Head of caudate nucleus (tissue), 42 donors: ENCODE measurements at regions not wholly inside any gene's neighbourhood (a gene's known extent, or its start where the extent isn't known, plus 50 kb on each side); places are given as distances from the start of the nearest gene placed in this dataset.

Experiments used
- DNase-seq, 42 donors: peaks; one replicate each; pipeline versions ENCODE4 v3.0.0 to v3.0.0-alpha.2; 2020 to 2021; ENCODE audit warnings: mixed read lengths in 7 of 42
- intact Hi-C: fragments of 100-400 bp; cut with DNase I; formaldehyde crosslinking; loops from one replicate; pipeline ENCODE4 v1.15.0; 2022

DNA sequence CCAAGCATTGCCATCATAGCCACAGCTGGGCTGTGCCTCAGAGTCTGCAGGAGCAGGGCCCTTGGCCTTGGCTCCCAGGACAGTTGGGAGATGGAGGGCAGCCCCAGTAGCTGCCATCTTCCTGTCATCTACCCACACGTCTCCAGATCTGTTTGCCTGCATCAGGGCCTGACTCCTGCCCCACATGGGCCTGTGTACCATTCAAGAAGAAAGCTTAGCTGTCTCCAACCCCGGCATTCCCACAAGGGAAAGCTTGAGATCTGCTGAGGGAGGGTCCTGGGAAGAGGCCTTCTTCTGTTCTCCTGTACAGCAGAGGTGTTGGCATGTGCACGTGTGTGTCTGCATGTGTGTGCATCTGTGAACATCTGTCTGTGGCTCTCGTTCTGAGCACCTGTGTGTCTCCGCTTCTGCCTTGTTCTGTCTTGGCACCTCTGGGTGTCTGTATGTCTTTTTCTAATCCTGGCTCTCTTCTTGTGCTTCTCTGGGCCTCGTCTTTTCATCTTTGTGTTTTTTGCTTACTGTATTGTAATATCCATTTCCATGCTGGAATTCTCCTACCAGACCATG lies 122.2 kb downstream of the MRM1 start:
- no peak for DNase-seq
- intact Hi-C loops = no loop called here

DNA sequence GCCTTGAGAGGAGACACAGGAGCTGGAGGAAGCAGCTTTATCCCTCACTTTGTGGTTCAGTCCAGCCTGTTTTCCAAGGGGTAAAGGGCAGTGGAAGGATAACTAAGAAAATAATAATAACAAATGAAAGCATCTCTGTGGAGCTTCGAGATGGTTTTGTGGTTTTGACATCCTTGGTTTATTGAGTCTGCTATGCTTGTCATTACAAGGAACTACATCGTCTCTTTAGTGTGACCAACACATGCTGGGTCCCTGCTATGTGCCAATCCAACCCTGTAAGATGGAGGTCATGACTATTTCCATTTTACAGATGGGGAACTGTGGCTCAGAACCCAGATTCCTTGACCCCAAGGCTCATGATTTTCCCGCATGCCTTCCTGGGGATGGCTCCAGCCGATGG lies 124.8 kb downstream of the MRM1 start:
- DNase-seq = no peak
- intact Hi-C loops = no loop called here

DNA sequence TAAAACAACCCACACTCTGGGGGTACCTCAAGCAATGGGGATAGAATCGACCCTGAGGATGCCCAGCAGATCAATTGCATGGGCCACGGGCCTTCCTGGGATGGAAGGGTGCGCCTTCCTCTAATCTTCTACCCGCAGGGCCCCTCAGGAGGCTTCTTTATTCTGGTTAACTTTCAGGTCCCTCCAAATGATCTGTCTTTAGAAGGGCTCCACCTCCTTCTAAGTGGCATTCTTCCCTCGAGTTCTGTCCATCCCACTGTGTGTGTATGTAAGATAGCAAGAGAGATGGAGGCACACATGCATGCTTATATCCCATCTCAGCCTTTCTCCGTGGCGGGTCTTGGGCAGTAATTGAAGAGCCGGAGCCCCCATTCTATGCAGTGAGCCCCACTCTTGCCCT lies 125.7 kb downstream of the MRM1 start:
- intact Hi-C loops = no loop called here
- no peak for DNase-seq

DNA sequence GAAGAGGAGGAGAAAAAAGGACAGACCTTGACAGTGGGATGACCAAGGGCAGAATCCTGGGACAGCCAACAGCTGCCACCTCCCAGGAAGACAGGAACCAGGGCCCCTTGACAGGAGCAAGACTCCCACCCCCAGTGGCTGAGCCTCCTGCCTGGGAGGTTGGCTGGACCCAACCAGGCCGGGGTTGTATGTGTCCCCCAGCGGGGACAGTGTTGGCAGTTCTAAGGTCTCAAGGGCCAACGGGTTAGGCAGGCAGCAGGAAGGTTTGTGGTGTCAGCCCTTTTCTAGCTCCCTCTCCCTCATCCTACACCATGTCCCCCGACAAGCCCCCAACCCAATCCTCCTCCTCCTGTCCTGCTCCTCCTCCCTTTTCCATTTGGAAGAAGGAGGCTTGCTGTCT lies 126.2 kb downstream of the MRM1 start:
- intact Hi-C loops = no loop called here
- no peak for DNase-seq

DNA sequence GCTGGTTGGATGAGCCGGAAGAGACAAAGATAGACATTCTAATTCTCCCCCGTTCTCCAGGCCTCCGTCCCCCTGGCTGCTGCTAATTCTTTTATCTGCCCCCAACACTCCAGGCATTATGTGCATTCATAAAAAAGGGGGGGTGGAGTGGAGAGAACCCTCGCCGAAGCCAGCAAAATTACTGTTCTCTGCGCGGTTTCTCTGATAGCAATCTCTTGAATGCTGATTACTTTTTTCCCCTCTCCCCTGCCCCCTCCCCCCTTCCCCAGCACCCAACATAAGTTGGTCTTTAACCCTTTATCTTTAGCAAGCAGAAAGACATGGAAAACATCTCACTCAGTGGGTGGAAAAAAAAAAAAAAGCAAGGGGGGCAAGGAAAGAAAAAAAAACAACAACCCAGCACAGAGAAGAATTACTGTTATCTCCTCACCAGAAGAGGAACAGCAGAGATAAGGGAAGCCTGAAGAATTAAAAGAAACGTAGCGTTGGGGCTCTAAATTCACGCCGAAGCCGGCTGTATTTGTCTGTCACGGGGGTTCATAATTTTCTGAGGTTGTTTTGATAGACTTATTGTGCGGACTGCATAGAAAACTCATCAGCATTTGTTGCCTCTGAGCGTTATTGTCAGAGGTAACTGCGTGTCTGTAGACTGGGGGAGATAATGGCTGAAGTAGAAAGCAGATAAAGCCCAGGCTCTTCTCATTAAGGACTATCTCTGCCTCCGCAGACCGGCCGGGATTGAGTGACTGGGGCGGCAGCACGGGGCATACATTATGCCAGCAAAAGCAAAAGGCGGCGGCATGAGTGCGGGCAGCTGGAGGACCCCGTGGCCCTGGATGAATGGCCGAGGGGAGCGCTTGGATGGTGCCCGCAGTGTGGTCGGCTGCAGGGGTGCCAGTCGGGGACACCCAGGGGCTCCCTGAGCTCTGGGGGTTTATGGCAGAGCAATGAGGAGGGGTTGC lies 126.9 kb downstream of the MRM1 start:
- DNase-seq = peak in 1 of 42 donors; percentile 48
- intact Hi-C loops = no loop called here

DNA sequence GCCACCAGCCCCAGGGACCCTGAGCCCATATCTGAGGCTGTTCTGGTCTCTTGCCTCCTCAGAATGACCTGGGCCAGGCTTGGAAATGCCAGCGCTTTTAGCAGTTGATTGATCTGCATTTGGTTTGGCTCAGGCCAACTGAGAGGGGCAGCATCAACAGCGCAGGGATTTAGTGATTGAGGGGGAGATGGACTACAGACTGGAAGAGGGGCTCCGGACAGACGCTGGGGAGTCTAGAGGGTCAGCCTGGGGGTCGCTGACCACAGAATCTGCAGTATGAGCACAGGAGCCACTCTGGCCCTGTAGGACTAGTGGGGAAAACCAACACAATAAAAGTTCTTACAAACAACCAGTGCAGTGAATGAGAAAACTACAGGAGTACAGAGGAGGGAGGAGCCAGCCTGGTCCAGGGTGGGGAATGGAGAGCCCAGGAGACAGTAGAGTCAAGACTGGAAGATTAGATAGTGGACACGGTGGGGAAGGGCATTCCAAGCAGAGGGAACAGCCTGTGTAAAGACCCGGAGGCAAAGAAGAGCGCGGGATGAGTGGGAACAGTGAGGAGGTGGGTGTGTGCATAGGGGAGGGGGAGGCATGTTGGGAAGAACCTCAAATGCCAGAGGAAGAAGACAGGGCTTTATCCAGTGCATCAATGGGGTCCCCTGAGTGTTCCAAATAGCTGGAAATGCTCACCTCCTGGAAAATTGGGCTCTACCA lies 128.9 kb downstream of the MRM1 start:
- intact Hi-C loops = no loop called here
- no peak for DNase-seq

DNA sequence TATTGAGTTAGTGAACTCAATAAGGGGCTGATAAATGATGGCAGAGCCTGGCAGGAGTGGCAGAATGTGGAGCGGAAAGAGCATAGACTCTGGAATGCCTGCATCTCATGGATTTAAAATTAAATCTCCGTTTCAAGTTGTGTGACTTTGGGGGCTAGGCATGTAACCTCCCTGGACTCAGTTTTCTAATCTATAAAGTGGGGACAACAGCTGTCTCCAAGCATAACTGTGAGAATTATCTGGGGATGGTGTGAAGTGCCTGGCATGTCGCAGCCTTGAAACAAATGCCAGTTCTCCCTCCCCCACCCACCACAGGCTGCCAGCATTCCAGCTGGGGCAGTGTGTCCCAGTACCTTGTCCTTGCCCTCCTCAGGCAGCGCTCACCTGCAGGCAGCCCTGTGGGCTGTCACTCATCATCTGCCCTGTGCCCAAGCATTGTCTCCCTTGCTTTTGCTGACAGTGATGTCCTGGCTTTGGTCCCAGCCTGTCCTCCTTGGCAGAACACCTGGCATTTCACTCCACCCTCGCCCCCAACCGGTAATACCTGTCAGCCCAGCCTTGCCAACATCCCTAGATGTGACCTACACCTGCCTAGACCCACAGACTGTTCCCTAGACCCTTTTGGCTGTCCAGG lies 129.6 kb downstream of the MRM1 start:
- intact Hi-C loops = no loop called here

DNA sequence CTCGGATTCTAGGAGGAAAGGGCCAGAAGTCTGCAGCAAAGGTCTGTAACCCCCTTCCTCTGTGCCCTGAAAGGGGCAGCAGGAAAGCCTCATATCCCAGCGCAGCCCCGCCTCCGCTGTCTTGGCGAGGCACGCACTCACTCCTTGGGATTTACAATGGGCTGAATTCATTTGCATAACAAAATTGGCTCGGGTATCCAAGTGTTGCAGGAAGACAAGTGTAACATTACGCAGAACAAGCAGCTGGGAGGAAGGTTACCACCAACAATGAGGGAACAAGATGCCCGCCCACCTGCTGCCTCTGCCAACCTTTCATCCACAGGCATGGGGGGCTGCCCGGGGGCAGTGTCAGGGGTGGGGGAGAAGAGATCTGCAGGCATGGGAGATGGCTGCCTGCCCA lies 130.4 kb downstream of the MRM1 start:
- intact Hi-C loops = no loop called here
- DNase-seq = no peak

More for the DNA sequence above, 129.6 kb downstream of the MRM1 start:
- DNase-seq = no peak

DNA sequence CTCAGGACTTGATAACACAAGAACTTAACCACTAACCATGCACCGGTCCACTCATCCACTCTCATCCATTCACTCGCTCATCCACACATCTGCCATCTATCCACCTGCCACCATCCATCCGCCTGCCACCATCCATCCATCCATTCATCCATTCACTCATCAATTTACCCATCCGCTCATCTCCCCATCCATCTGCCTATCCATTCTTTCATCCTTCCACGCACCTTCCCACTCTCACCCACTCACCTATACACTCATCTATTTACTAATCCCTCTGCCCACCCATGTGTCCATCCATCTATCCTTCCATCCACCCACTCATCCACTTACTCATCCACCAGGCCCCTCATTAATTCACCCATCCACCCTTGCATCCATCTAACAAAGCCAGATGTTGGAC lies 131.0 kb downstream of the MRM1 start:
- intact Hi-C loops = no loop called here
- DNase-seq = no peak

DNA sequence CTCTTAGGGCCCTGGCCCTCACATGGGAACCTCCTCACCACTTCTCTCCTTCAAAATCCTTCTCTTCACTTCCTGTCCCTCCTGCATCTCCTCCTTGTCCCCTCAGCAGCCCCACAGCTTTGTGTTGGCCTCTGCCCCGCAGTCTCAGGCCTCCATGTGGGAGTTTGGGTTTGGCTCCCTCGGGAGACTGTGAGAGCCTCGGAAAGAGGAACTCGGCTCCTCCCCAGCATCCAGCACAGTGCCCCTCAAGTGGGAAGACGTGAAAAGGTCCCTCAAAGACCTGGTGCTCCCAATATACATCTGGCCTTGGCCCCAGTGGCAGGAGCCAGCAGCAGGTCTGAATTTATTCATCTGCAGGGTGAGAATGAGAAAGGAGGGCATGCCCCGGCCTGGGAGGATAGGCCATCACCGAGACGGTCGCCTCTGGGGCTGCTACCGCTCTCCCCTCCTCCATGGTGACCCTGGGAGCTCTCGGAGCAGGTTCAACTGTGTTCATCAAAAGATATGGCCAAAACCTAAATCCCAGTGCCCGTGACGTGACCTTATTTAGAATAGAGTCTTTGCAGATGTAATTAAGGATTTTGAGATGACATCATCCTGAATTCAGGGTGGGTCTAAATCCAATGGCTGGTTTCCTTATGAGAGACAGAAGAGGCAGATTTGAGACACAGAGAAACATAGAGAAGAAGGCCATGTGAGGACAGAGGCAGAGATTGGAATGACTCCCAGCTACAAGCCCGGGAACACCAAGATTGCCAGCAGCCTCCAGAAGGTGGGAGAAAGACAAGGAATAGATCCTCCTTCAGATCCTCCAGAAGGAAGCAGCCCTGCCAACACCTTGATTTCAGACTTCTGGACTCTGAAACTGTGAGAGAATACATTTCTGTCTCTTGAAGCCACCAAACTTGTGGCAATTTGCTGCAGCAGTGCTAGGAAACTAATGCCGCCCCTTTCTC lies 135.1 kb downstream of the MRM1 start:
- peak in 18 of 42 donors; percentile 4 to 64 (median 46) for DNase-seq
- intact Hi-C loops = no loop called here

DNA sequence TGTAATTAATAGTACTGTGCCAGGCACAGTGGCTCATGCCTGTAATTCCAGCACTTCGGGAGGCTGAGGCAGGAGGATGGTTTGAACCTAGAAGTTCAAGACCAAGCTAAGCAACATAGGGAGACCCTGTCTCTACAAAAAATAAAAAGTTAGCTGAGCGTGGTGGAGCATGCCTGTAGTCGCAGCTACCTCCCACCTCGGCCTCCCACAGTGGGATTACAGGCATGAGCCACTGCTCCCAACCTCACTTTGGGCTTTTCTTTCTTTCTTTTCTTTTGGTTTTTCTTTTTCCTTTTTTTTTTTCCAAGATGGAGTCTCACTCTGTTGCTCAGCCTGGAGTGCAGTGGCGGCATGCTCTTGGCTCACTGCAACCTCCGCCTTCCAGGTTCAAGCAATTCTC lies 137.8 kb downstream of the MRM1 start:
- intact Hi-C loops = no loop called here
- DNase-seq = no peak

DNA sequence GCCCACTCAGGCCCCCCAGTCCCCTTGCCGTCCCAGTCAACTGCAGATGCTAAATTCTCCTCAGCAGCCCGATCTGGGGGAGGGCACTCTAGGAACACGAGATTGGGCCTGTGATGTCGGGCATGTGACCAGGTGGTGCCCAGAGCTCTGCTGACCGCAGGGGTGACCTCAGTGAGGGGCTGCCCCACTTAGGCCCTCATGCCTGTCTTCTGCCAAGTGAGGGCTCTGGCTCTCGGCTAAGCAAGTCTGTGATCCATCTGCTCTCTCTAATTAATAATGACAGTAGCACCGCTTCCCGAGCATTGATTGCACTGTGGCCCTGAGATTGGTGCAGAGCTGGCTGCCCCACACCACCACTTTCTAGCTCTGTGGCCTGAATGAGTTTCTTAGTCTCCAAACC lies 138.8 kb downstream of the MRM1 start:
- no peak for DNase-seq
- intact Hi-C loops = no loop called here

DNA sequence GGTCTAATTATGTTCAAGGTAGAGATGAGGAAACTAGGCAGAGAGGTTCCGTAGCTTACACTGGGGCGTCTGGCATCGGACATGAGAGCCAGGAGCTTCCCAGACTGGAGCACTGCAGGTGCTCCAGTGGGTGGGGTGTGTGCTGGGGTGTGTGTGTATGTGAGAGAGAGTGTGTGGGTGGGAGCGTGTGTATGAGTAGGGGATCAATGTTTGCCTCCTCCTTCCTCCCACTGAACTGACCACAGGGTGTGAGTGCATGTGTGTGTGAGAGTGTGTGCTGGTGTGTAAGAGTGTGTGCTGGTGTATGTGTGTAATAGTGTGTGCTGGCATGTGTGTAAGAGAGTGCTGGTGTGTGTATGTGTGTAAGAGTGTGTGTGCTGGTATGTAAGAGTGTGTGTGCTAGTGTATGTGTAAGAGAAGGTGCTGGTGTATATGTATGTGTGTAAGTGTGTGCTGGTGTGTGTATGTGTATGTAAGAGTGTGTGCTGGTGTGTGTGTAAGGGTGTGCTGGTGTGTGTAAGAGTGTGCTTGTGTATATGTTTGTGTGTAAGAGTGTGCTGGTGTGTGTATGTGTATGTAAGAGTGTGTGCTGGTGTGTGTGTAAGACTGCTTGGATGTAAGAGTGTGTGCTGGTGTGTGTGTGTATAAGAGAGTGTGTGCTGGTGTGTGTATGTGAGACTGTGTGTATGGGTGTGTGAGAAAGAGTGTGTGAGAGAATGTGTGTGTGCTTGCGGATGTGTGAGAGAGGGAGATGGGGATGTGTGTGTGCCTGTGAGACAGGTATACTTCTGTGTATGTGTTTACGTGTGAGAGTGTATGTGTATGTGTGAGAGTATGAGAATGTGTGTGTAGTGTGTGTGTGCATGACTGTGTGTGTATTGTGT lies 139.9 kb downstream of the MRM1 start:
- no peak for DNase-seq
- intact Hi-C loops = no loop called here

DNA sequence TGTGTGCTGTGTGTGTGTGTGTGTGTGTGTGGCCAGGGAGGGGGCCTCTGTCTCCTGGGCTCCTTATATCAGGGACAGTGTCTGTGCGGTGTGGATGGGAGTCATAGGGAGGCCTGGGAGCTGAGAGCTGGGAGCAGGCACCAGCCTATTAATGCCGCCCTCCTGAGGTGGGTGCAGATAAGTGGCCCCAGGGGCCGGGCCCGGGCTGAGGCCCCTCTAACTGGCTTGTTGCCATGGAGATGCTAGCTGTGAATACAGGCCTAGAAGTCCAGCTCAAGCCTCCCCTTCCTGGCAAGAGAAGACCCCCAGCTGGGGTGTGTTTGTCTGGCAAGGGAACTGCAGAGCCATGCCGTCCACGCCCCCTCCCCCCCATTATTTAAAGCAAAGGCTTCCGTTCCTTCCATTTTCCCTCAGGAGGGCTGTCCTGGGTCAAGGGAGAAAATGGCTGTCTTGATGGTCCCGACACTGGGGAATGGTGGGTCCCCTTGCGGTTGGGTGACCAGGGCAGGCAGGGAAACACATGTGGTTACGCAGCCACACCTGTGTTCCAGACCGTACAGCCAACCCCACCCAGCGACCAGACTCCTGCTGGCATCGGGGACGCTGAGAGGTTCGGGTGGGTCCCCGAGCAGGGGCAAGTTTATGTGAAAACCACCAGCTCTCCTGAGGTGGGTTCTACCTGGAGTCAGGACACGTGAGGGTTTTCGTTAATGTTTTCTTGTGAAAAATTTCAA lies 141.1 kb downstream of the MRM1 start:
- intact Hi-C loops = no loop called here

DNA sequence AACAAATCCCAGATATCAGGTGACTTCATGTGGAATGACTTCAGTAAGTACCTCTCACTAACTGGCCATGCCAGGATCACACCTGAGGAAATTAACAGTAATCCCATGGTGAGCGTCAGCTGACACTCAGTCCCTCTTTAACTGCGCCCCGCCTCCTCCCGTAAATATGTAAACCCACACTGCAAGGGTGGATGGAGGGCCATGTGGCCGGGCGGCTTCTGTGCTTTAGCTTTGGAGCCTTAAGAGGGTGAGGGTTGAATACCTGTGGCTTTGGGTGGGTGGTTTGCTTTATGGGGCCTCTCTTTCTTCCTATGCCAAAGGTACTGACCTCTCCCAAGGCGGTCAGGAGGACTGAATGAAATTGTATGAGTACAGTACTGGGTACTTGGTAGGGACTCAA lies 141.7 kb downstream of the MRM1 start:
- intact Hi-C loops = no loop called here

More for the DNA sequence above, 141.1 kb downstream of the MRM1 start:
- DNase-seq = no peak

DNA sequence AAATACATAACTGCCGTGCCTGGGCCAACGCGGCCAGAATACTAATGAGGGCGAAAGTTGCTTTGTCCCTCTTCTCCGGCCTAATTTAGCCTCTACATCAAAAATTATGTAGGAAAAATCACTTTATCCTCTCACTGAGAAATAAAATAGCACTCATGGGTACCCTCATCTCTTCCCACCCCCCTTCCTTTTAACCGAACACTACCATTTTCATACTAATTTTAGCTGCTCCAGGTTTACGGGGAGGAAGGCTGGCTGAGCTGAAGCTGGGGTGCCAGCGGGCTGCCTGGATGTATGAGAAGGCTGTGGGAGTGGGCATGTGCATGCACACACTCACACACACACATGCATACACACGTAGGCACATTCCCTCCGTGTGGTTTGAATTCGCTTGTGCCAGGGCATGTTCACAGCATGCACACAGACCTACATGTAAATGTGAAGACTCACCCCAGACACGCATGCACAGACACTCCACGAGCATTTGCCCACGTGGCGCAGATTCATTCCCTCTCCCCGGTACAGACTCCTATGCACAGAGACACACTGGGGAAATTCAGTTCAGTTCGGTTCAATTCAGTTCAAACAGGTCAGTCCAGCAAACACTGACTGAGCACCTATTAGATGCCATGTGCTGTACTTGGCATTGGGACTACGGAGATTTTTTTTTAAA lies 145.1 kb downstream of the MRM1 start:
- intact Hi-C loops = no loop called here
- peak in 16 of 42 donors; percentile 15 to 57 (median 32) for DNase-seq

More for the DNA sequence above, 141.7 kb downstream of the MRM1 start:
- no peak for DNase-seq
